ENCODE measurements at regions not wholly inside any gene's neighbourhood (a gene's known extent, or its start where the extent isn't known, plus 50 kb on each side); places are given as distances from the start of the nearest gene placed in this dataset.
"Not testable (repeated sequence)": the region's sequence is repeated elsewhere in the genome, so short reads cannot be mapped to it uniquely, and the experiment has no call there.

- not testable (repeated sequence) for TF ChIP-seq CBFB (CRISPR knock-in tag; IDR thresholded peaks at IDR 0.05); TBL1XR1 (IDR thresholded peaks at IDR 0.05; ENCODE audit: low read length in 2 of 2); ZNF282 (CRISPR knock-in tag; IDR thresholded peaks at IDR 0.05); MAFK (IDR thresholded peaks at IDR 0.05; ENCODE audit: low read length); POLR2A (conservative IDR thresholded peaks at IDR 0.05); XRCC5 (IDR thresholded peaks at IDR 0.05; ENCODE audit: low read depth, low read length); ZNF583 (CRISPR knock-in tag; IDR thresholded peaks at IDR 0.05); LARP7 (IDR thresholded peaks at IDR 0.05); ZNF263 (CRISPR knock-in tag; IDR thresholded peaks at IDR 0.05; ENCODE audit: borderline replicate concordance); NFYB (IDR thresholded peaks at IDR 0.05; ENCODE audit: extremely low read depth, insufficient read length); EP300 (IDR thresholded peaks at IDR 0.05; ENCODE audit: low read length); RAD21 (CRISPR knock-in tag; conservative IDR thresholded peaks at IDR 0.05 in 1 of 2, IDR thresholded peaks at IDR 0.05 in 1 of 2)
- TF ChIP-seq, protein P1, sequence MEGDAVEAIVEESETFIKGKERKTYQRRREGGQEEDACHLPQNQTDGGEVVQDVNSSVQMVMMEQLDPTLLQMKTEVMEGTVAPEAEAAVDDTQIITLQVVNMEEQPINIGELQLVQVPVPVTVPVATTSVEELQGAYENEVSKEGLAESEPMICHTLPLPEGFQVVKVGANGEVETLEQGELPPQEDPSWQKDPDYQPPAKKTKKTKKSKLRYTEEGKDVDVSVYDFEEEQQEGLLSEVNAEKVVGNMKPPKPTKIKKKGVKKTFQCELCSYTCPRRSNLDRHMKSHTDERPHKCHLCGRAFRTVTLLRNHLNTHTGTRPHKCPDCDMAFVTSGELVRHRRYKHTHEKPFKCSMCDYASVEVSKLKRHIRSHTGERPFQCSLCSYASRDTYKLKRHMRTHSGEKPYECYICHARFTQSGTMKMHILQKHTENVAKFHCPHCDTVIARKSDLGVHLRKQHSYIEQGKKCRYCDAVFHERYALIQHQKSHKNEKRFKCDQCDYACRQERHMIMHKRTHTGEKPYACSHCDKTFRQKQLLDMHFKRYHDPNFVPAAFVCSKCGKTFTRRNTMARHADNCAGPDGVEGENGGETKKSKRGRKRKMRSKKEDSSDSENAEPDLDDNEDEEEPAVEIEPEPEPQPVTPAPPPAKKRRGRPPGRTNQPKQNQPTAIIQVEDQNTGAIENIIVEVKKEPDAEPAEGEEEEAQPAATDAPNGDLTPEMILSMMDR (IDR thresholded peaks at IDR 0.05 in 2 of 3, conservative IDR thresholded peaks at IDR 0.05 in 1 of 3; ENCODE audit: insufficient read depth in 2 of 3, low read depth in 1 of 3, low read length in 3 of 3) = not testable (repeated sequence)
Observed at GRCh38 chr6:134659885-134660284, 290.0 kb downstream of the ALDH8A1 start.
